GM18867 (cell line): ENCODE measurements at regions not wholly inside any gene's neighbourhood (a gene's known extent, or its start where the extent isn't known, plus 50 kb on each side); places are given as distances from the start of the nearest gene placed in this dataset.
"Not testable (repeated sequence)": the region's sequence is repeated elsewhere in the genome, so short reads cannot be mapped to it uniquely, and the experiment has no call there.

Source experiments
- ATAC-seq: cut with Tn5 transposase; IDR thresholded peaks from one replicate; pipeline ENCODE4 v1.9.1; 2021; ENCODE audit warnings: mild to moderate bottlenecking, moderate library complexity; ENCODE audit not compliant: unreplicated experiment

GRCh38 chr11:71102251-71102995 lies 150.0 kb downstream of the SHANK2 start:
- no peak for ATAC-seq

DNA sequence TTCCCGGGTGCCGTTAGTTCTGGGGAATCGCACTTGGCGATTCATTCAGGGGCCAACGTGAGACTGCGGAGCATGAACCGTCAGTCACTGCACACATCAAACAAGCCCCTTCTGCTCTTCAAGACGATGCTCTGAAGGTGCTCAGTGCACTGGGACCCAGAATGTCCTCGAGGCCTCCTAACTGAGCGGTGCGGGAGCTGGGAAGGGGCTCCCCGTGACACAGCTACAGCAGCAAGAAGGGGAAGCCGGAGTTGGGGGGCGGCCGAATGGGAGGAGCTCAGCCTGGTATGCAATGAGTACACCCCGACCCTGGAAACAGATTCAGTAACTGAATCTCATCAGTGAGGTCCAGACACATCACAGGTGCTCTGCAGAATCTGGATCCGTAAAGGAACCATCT lies 150.8 kb downstream of the SHANK2 start:
- no peak for ATAC-seq

- no peak for ATAC-seq
These were observed 151.3 kb downstream of the SHANK2 start for GRCh38 chr11:71101046-71101445.

GRCh38 chr11:71098776-71099175 lies 153.6 kb downstream of the SHANK2 start:
- ATAC-seq, result no peak

DNA sequence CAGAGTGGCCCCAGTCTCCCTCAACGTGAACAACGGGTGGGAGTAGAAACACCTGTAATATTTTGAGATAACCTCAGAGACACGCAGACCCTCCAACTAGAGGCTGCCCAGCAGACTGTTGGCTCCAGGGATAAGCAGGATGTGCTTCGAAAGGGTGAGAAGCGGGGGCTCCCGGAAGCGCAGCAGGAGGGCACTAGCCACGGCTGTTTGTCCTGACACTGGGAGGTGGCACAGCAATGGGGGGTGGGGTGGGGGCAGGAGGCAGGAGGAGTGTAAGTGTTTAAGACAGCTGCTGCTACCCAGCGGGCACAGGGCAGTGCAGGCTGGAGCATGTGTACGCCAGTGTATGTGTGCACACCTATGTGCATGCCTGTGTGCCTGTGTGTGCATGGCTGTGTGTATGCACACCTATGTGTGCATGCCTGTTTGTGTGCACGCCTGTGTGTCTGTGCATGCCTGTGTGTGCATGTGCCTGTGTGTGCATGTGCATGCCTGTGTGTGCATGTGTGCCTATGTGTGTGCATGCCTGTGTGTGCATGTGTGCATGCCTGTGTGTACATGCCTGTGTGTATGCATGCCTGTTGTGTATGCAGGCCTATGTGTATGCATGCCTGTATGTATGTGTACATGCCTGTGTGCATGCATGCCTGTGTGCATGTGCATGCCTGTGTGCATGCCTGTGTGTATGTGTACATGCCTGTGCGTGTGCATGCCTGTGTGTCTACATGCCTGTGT lies 154.7 kb downstream of the SHANK2 start:
- no peak for ATAC-seq

GRCh38 chr11:71096751-71097388 lies 155.5 kb downstream of the SHANK2 start:
- no peak for ATAC-seq

DNA sequence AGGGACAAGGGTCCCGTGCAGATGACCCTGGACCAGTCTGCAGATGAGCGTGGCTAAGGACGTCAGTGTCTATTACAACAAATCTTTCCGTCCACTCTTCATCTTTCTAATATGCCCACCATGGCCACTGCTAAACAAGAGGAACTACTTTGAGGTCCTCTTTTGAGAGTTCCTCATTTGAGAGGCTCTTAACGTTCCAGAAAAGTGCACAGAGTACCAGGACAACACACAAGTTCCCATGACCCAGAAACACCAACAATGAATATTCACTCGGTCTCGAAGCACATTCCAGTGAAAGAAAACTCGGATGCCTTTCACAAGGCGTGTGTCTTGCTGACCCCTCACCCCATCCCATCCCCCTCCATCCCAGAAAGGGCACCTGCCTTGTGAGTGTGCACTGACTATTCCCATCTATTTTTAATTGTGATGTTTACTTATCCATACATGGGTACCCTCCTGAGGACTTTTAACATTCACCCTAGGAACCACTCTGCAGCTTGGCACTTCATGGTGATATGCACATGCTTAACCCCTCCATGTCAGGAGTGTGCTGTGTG lies 157.0 kb downstream of the SHANK2 start:
- no peak for ATAC-seq

DNA sequence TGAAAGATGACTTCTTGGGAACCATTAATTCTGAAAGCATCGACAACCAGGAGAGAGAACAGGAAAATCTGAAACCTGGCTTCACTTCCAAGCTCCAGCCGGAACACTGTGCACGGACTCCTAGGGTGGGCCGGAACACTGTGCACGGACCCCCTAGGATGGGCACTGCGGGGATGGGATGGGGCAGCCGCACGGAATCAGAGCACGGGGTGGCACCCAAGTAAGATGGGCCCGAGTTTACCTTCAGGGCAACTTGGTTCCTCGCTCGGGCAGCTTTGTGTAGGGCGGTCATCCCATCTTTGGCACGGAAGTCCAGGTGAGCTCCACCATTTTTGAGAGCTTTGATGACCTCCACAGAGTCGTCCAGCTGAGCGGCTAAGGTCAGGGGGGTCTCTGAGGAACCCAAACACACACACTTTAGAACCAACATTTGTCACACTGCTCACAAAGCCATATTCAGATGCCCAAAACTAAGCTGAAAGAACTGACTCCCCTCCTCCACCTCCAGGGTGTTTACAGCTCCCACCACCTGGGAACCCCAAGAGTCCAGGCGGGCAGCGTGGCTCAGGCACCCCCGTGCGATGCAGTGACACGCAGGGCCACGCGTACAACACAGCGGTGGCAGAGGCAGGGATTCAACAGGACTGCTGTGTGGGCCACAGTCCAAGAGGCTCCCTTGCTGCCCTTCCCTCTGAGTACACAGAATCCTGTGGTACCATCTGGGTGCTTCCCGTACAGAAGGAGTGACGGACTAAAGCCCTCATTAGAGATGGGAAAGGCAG lies 157.9 kb downstream of the SHANK2 start:
- ATAC-seq, result no peak

DNA sequence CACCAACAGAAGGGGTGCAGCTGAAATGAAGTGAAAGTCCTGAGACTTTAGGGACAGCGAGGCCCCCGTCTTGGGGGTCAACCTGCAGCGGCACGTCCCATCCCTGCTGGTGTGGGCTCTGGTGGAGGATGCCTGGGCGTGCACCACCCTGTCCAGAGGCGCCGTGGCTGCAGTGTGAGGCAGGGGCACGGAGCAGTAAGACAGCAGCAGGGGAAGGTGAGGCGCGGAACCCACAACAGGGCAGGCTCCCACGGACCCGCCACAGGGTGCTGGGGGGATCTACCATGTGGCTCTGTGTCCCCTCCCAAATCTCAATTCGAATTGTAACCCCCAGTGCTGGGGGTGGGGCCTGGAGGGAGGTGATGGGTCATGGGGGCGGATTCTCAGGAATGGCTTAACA lies 158.6 kb downstream of the SHANK2 start:
- no peak for ATAC-seq

GRCh38 chr11:71091506-71092265 lies 160.7 kb downstream of the SHANK2 start:
- no peak for ATAC-seq

- no peak for ATAC-seq
These were observed 162.8 kb downstream of the SHANK2 start for GRCh38 chr11:71089571-71089970.

GRCh38 chr11:71088314-71089215 lies 163.8 kb downstream of the SHANK2 start:
- not testable (repeated sequence) for ATAC-seq

- ATAC-seq, result no peak
These were observed 165.6 kb downstream of the SHANK2 start for GRCh38 chr11:71086687-71087258.

DNA sequence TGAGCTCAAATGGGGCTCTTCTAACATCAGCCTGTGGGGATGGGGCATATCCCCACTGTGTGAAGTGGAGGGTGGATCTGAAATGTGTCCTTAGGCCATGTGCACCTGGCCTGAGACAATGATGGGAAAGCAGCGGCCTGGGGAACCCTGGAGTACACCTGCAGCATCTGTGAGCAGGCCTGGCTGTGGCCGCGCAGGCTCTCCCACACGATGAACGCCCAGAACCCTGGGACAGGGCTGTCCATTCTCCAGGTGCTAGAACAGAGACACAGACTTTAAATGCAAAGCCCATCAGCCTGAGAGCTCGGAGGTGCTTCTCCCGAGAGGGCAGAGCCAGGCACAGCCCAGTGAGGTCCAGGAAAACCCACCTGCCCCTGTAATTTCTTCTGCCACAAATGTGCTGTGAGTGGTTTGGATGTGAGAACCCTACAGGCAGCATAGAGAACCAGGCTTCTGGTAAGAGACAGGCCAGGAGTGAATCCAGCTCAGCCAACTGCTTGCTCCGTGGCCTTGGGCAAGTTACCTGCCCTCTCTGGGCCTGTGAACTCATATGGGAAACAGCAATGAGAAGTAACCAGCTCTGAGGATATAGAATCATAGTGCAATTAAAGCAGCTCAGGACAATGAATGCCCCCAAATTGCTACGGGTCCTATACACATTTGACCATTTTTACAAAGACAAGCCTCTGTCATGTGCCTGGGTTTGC lies 167.9 kb downstream of the SHANK2 start:
- no peak for ATAC-seq

DNA sequence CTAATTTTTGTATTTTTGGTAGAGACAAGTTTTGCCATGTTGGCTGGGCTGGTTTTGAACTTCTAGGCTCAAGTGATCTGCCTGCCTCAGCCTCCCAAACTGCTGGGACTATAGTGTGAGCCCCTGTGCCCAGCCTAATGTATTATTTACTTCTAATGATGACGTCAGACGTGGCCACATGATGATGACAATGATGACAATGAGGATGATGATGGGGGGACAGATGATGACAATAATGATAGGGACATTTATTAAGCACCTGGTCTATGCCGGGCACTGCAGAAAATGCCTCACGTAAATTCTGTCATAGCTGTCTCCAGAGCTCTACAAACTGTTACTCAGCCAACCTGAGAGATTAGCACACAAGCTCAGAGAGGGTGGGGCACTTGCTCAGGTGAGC lies 169.3 kb downstream of the SHANK2 start:
- ATAC-seq, result no peak

GRCh38 chr11:71082454-71082853 lies 169.9 kb downstream of the SHANK2 start:
- ATAC-seq, result no peak

- ATAC-seq, result no peak
These were observed 170.6 kb downstream of the SHANK2 start for GRCh38 chr11:71081704-71082230.
